PFSK-1 (cell line): ENCODE measurements at regions not wholly inside any gene's neighbourhood (a gene's known extent, or its start where the extent isn't known, plus 50 kb on each side); places are given as distances from the start of the nearest gene placed in this dataset.

Experiments used
- POLR2AphosphoS5 ChIP-seq: IDR thresholded peaks from 2 replicates; pipeline ENCODE4 v1.6.1; 2012; ENCODE audit warnings: low read depth, mild to moderate bottlenecking, control low read depth, low read length, moderate library complexity
- SIN3A ChIP-seq: IDR thresholded peaks from 2 replicates; pipeline ENCODE4 v1.6.1; 2012; ENCODE audit warnings: mild to moderate bottlenecking, low read length, moderate library complexity, borderline replicate concordance; ENCODE audit not compliant: insufficient read depth
- TAF1 ChIP-seq: IDR thresholded peaks from 2 replicates; pipeline ENCODE4 v1.6.1; 2012; ENCODE audit warnings: low read length, control low read depth, borderline replicate concordance; ENCODE audit not compliant: insufficient read depth
- TF ChIP-seq, protein P1 (sequence below), 2 experiments: IDR thresholded peaks; 2 replicates each; pipeline versions ENCODE4 v1.6.1 to v1.8.0; 2011 to 2012; ENCODE audit warnings: low read depth in 2 of 2, low read length in 2 of 2, control low read depth in 1 of 2, inconsistent platforms in 1 of 2, mild to moderate bottlenecking in 1 of 2, moderate library complexity in 1 of 2; ENCODE audit not compliant: insufficient read depth in 1 of 2

DNA sequence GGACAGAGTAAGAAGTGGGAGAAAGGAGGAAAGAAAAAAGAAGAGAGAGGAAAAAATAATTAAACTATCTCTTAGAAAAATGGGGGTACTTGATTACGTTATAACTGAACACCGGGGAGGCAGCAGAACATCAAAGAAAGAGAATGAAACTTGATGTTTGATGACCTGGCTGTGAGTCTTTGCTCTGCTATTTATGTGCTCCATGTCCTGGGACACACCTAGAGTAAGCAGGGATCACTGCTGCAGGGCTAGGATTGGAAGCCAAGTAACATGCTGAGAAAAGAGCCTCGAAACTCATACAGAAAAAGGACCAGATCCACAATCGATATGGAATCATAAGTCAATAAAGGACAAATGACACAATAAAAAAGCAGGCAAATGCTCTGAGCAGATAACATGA, 56.7 kb upstream of the COL13A1 start:
- TF ChIP-seq POLR2AphosphoS5 (no peak), SIN3A (no peak), TAF1 (no peak)
- TF ChIP-seq, protein P1, sequence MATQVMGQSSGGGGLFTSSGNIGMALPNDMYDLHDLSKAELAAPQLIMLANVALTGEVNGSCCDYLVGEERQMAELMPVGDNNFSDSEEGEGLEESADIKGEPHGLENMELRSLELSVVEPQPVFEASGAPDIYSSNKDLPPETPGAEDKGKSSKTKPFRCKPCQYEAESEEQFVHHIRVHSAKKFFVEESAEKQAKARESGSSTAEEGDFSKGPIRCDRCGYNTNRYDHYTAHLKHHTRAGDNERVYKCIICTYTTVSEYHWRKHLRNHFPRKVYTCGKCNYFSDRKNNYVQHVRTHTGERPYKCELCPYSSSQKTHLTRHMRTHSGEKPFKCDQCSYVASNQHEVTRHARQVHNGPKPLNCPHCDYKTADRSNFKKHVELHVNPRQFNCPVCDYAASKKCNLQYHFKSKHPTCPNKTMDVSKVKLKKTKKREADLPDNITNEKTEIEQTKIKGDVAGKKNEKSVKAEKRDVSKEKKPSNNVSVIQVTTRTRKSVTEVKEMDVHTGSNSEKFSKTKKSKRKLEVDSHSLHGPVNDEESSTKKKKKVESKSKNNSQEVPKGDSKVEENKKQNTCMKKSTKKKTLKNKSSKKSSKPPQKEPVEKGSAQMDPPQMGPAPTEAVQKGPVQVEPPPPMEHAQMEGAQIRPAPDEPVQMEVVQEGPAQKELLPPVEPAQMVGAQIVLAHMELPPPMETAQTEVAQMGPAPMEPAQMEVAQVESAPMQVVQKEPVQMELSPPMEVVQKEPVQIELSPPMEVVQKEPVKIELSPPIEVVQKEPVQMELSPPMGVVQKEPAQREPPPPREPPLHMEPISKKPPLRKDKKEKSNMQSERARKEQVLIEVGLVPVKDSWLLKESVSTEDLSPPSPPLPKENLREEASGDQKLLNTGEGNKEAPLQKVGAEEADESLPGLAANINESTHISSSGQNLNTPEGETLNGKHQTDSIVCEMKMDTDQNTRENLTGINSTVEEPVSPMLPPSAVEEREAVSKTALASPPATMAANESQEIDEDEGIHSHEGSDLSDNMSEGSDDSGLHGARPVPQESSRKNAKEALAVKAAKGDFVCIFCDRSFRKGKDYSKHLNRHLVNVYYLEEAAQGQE (IDR thresholded peaks at IDR 0.05; ENCODE audit: insufficient read depth in 1 of 2, low read depth in 2 of 2, low read length in 2 of 2) = no peak
